Upper lobe of right lung (tissue), 1 donor: ENCODE measurements at regions not wholly inside any gene's neighbourhood (a gene's known extent, or its start where the extent isn't known, plus 50 kb on each side); places are given as distances from the start of the nearest gene placed in this dataset.
"Not testable (repeated sequence)": the region's sequence is repeated elsewhere in the genome, so short reads cannot be mapped to it uniquely, and the experiment has no call there.

Source experiments
- ATAC-seq: fragments of 200-7000 bp; cut with Tn5 transposase; one replicate; pipeline ENCODE4 v1.9.1; 2020; ENCODE audit warnings: mild to moderate bottlenecking, moderate library complexity
- DNase-seq: peaks from one replicate; pipeline ENCODE4 v3.0.0-alpha.2; 2020
- H3K27ac ChIP-seq: fragments of 200-600 bp; one replicate; pipeline ENCODE4 v1.8.0; 2022
- H3K27me3 ChIP-seq: fragments of 200-600 bp; one replicate; pipeline ENCODE4 v1.8.0; 2022; ENCODE audit warnings: mild to moderate bottlenecking
- H3K36me3 ChIP-seq: fragments of 200-600 bp; one replicate; pipeline ENCODE4 v1.8.0; 2022
- H3K4me1 ChIP-seq: fragments of 200-600 bp; one replicate; pipeline ENCODE4 v1.8.0; 2022
- H3K4me3 ChIP-seq: fragments of 200-600 bp; one replicate; pipeline ENCODE4 v1.8.0; 2022; ENCODE audit warnings: mild to moderate bottlenecking
- H3K9me3 ChIP-seq: fragments of 200-600 bp; one replicate; pipeline ENCODE4 v1.8.0; 2022
- CTCF ChIP-seq: fragments of 200-600 bp; IDR thresholded peaks from one replicate; pipeline ENCODE4 v1.8.0; 2022; ENCODE audit warnings: antibody characterized with exemption
- intact Hi-C: fragments of 100-400 bp; cut with DNase I; formaldehyde crosslinking; loops from one replicate; pipeline ENCODE4 v1.11.0; 2022
- donor health status: DM: no; HTN: yes; CAD: no; lungs with severe emphysema.

DNA sequence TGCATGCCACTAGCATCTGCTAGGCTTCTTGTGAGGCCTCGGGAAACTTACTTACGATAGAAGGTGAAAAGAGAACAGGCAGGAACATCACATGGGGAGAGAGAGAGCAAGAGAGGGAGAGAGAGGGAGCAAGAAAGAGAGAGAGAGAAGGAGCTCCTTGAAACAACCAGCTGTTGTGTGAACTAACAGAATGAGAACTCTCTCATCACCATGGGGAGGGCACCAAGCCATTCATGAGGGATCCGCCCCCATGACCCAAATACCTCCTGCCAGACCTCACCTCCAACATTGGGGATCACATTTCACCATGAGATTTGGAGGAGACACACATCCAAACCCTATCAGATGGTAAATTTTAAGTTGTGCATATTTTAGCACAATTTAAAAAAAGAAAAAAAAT, 1217.2 kb downstream of the TYW1 start:
- H3K9me3 ChIP-seq, result no peaks in the 10 kb centered on the region
- H3K27ac ChIP-seq, result no peak overlapping the region
- no peaks in the 10 kb centered on the region for H3K27me3 ChIP-seq
- no peak for DNase-seq
- no peak overlapping the region for H3K4me3 ChIP-seq
- intact Hi-C loops, result no loop called here
- TF ChIP-seq CTCF, result no peak
- no peak for ATAC-seq
- no peaks in the 10 kb centered on the region for H3K36me3 ChIP-seq
- H3K4me1 ChIP-seq, result no peaks in the 10 kb centered on the region

- Histone ChIP-seq H3K4me3 (no peak overlapping the region), H3K4me1 (no peaks in the 10 kb centered on the region), H3K27ac (no peak overlapping the region), H3K27me3 (no peaks in the 10 kb centered on the region), H3K36me3 (no peaks in the 10 kb centered on the region), H3K9me3 (no peaks in the 10 kb centered on the region)
- DNase-seq (no peak), ATAC-seq (no peak)
- TF ChIP-seq CTCF, result no peak
- intact Hi-C loops, result no loop called here
Measured at GRCh38 chr7:68216051-68216450, 1219.4 kb downstream of the TYW1 start.

- Histone ChIP-seq H3K4me1 (no peaks in the 10 kb centered on the region), H3K27ac (no peak overlapping the region), H3K9me3 (no peaks in the 10 kb centered on the region), H3K4me3 (no peak overlapping the region), H3K36me3 (no peaks in the 10 kb centered on the region), H3K27me3 (no peaks in the 10 kb centered on the region)
- ATAC-seq (no peak), DNase-seq (no peak)
- TF ChIP-seq CTCF, result no peak
- intact Hi-C loops, result no loop called here
Measured at GRCh38 chr7:68217426-68217825, 1220.8 kb downstream of the TYW1 start.

DNA sequence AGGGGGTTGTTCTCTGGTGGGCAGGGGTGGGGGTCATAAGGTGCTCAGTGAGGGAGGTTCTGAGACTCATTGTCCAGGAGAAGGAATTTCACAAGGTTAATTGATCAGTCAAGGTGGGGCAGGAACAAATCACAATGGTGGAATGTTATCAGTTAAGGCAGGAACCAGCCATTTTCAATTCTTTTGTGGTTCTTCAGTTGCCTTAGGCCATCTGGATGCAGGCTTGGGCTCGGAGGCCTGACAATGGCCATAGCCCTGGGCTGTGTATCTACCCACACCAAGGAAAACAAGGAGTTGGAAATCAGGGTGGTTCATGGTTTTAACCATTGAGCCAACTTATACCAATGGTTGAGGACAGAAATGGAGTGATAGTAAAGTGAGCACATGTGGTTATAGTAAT, 1221.8 kb downstream of the TYW1 start:
- no peak for TF ChIP-seq CTCF
- Histone ChIP-seq H3K27ac (no peak overlapping the region), H3K27me3 (no peaks in the 10 kb centered on the region), H3K36me3 (no peaks in the 10 kb centered on the region), H3K4me3 (no peak overlapping the region), H3K9me3 (no peaks in the 10 kb centered on the region), H3K4me1 (no peaks in the 10 kb centered on the region)
- DNase-seq, result no peak
- ATAC-seq, result no peak
- intact Hi-C loops, result no loop called here

GRCh38 chr7:68222311-68222710, 1225.7 kb downstream of the TYW1 start:
- DNase-seq, result no peak
- TF ChIP-seq CTCF, result no peak
- Histone ChIP-seq H3K27me3 (no peaks in the 10 kb centered on the region), H3K27ac (no peak overlapping the region), H3K36me3 (no peaks in the 10 kb centered on the region), H3K4me1 (no peaks in the 10 kb centered on the region), H3K4me3 (no peak overlapping the region), H3K9me3 (no peaks in the 10 kb centered on the region)
- intact Hi-C loops, result no loop called here
- ATAC-seq, result no peak

DNA sequence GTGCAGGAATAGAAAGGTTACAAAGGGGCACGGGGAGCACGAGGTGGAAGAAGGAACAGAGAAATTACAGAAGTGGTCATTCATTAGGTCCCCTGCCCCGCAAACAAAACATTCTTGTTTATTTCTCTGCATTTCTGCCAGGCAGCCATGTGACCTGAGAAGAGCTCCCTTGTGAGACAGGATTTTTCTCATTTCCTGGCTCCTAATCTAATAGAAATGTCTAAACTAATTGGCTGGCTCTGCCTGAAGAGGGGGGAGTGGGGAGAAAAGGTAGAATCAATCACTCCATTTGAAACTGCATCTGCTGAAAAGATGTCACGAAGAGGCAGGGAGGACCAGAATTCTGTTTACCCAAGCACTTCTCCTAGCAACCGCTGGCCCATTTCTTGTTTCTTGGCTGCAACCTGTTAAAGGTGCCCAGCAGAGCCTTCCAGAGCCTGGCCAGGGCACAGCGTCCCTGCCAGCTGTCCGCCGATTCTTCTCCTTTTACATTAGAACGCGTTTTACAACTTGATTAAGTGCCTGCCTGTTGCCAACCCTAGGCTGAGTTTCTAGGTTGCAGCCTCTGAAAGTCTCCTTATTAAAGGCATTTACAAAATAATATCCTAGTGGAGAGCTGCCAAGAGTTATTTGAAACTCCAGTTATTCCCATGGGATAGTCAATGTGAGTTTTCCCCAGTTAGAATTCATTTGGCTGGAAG, 1227.6 kb downstream of the TYW1 start:
- Histone ChIP-seq H3K4me1 (no peaks in the 10 kb centered on the region), H3K36me3 (no peaks in the 10 kb centered on the region), H3K9me3 (no peaks in the 10 kb centered on the region), H3K27me3 (no peaks in the 10 kb centered on the region), H3K4me3 (no peak overlapping the region), H3K27ac (no peak overlapping the region)
- no peak for TF ChIP-seq CTCF
- ATAC-seq, result no peak
- DNase-seq, result no peak
- intact Hi-C loops, result no loop called here

- H3K27me3 ChIP-seq, H3K4me1 ChIP-seq, intact Hi-C loops, H3K27ac ChIP-seq, H3K4me3 ChIP-seq, H3K36me3 ChIP-seq, H3K9me3 ChIP-seq, DNase-seq, ATAC-seq: not testable (repeated sequence)
Measured at GRCh38 chr7:68231011-68231410, 1234.4 kb downstream of the TYW1 start.
